Hematopoietic multipotent progenitor cell treated with erythropoietin and hydrocortisone succinate and interleukin-3 and kit ligand, for 8 days (in vitro differentiated cells): ENCODE measurements at regions not wholly inside any gene's neighbourhood (a gene's known extent, or its start where the extent isn't known, plus 50 kb on each side); places are given as distances from the start of the nearest gene placed in this dataset.

Experiments used
- DNase-seq: peaks from one replicate; pipeline ENCODE4 v3.0.0-alpha.2; 2015

DNA sequence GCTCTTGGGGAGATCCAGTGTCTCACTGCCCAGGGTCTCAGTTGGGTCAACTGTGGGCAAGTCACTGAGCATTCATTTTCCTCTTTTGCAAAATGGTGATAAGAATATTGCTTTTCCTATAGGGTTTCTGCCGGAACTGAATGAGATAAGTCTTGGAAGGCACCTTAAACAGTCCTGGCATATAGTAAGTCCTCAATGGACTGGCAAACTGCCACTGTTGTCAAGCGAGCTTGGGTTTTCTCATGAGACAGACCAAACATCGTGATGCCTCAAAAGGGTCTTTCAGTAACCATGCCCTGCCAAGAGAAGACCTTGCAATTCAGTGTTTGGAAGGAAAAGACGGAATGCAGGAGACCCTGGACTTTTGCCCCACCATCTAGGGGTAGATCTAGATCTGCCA is 251.5 kb downstream of the WDR11 start:
- DNase-seq = no peak

DNA sequence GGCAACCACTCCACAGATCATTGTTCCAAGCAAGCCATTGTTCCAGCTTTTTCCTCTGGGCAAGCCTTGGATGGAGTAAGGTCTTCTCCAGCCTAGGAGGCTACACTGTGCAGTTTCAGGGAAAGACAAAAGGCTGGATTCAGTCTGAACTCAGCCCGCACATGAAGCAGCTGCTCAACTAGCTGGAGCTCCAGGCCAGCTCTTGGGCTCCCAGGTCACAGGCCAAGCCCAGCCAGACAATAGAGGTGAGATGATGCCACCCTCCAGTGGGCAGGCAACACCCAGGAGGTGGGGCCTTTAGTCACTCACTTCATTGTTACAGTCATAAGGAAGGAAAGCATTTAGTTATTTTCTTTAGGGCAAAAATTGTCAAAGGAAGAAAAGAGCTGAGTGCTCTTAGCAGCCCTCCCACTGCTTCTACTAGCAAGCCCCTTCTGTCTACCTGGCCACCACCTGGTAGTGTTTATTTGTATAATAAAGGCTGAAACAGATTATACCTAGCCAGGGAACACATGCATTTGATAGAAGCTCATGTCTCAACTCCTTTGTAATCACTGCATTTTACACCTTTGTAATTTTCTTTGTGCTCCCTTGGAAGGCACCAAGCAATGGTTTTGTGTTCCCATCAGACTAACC is 253.4 kb downstream of the WDR11 start:
- no peak for DNase-seq

DNA sequence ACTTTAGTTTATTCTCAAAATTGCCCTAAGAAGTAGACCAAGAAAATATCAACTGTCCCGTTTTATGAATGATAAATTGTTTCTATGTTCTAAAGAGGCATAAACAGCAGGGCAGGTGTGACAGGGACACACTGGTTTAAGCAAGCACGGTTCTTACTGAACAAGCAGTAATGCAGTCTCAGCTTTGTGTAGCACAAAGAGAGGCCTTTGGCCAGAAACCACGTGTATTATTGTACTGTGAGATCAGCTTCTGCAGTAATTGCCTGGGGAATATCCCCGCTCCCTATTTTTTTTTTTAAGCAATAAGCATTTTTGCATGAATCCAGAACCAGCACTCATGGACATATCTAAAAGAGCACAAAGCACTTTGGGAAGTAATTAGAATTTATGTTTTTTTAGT is 255.4 kb downstream of the WDR11 start:
- no peak for DNase-seq

DNA sequence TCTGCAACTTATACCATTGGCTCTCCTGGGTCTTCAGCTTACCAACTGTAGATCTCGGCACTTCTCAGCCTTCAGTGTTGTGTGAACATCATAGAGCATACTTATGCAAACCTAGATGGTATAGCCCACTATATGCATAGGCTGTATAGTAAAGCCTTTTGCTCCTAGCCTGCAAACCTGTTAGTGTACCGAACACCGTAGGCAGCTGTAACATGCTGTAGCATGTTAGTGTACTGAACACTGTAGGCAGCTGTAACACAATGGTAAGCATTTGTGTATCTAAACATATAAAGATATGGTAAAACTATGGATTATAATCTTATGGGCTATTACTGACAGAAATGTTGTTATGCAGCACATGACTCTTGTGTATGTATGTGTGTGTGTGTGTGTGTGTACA is 256.9 kb downstream of the WDR11 start:
- no peak for DNase-seq

DNA sequence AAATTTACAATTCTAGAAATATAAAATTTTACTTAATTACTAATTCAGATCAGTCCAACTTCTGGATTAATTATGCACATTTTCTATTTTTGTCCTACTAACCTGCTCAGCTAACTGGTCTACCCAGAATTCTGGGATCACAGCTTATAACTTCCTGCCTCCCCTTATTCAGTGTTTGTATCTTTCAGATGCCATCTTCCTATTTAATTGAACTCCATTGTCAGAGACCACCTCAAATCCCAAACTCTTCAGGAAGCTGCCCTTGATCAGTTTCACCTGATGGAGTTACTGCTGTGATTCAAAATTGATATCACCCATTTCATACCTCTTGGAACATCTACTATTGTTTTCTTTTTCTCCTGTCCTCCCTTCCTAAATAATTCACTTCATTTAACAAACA is 259.2 kb downstream of the WDR11 start:
- no peak for DNase-seq

DNA sequence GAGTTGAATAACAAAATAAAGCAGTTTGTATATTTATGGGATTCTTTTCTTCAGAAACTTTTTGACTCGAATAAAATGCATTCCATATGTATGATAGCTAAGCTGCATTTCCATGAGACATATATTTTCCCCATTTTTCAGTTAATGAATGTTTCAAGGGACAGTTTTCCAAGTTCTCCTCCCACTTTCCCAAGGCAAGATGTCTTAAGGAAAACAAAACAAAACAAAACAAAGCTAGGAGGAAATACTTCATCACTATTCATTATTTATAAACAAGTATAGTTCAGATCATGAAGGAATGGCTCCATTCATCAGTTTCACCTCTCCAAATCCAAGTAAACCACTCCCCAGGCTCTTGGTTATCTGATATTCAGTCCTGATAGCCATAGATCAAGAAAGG is 261.0 kb downstream of the WDR11 start:
- no peak for DNase-seq

DNA sequence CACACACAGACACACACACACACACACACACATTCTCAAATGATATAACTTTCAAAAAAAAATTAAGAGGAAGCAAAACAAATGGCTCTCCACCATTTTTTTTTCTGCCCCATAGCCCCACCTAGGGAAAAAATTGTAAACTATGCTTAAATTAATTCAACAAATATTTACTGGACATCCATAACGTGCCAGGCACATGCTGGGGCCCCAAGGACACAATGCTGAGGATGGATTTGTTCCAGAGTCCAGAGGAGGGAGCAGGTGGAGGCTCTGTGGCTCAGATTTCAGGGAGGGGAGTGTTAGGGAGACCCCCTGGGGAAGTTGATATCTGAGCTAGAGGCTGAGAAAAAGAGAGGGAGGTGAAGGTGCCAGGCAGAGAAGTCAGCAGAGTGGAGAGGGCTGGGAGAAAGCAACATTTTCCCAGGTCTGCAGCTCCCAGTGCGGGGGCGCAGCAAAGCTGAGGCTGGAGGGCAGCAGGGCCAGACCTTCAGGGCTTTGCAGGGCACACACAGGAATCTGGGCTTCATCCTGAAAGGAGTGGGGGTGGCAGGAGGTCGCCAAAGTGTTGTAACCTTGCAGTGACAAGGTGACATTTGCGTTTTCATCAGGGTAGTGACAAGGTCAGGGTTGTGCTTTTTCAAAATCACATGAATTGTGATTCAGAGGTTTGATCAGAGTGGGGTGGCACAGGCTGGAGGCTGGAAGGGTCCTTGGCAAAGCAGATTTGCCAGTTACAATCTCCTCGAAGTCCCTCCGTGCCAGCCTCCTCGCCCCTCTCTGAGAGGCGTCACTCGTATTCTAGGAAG is 261.6 kb downstream of the WDR11 start:
- DNase-seq = no peak

DNA sequence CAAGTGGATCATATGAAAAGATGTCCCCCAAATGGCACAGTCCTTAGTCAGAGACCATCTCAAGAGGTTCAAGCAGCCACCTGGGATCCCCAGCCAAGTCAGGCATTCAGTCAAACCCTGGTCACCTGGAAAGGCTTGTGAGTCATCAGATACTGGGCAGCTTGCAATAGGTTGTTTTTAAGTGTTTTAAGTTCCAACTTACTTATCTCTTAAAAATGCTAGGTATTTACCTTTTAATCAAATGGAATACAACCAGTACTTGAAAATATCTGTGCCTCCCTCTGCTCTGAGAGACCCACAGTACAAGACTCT is 262.2 kb downstream of the WDR11 start:
- DNase-seq = no peak

DNA sequence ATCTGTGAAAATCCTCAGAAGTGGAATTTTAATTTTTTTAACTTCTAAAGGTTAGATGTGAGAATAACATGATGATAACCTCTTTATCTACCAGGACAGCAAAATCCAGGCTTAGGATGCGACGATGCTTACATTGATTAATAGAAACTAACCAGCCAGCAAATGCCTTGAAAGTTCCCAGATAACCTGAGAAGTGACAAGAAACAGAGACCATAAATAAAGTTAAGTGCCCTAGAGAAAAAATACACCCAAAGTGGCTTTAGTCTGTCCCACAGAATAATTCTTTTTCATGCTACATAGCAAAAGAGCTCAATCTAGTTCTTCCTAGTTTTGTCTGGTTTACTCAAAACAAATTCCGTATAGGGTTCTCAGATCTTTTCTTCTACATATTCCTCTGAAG is 262.7 kb downstream of the WDR11 start:
- DNase-seq = no peak

DNA sequence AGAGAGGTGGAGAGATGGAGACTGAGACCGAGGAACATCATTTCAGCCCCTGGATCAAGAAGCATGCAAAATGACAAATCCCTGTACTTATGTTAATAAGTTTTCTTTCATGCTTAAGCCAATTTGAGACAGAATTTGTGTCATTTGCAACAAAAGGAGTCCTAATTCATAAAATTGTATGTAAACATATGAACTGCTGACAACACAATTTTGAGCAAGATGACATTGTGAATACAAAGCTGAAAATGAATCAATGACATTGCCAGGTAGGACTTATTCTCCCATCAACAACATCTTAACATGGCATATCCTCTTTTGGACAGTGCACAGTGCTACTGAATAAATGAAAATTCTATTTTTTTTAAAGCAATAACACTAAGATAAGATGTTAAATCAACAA is 264.0 kb downstream of the WDR11 start:
- DNase-seq = no peak

DNA sequence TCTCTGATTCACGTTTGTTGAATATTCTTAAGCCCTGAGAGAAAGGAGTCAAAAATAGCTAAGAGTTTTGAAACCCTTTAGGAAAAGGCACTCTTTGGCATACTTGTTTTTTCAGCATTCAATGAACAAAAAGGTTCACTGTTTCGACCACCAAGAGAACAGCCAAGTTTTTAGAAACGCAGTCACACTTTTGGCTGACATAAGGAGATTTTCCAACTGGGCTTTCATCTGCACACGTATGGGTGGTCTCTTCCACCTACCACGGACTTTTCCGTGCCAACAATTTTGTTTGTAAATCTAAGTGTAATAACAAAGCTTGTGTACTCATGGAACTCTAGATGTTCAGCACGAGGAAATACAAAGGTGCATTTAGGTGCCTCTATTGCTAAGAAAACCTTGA is 270.3 kb downstream of the WDR11 start:
- DNase-seq = no peak

DNA sequence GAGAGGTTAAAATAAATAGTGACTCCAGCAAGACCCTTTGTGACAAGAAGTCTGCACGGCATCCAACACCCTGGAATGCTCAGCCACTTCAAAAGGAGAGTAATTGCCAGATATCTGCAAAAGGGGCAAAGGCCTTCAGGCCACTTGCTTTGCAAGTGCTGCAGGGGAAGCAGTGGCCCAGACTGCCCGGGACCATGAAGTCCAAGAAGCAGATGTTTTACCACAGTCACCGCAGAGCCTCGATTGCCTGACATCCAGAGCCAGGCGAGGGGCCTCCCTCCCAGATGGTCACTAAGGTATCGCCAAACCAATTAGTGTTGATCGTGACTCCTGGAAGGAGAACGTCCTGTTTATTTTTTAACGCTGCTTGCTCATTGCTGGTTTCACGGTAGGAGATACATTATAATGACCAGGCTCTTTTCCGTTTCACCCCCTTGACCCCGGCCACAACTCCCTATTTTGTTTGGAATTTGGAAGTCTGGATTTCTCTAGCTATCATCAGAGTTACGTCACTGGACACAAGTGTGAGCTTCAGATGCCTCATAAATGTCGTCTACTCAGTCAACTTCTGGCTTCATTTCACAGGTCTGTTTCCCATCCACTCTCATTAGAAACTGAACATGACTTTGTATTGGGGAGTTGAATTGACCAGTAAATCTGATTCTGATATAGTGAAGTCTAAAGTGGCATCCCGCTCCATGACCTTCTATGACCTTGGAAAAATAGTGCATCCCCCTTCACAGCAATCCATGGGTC is 276.2 kb downstream of the WDR11 start:
- no peak for DNase-seq

DNA sequence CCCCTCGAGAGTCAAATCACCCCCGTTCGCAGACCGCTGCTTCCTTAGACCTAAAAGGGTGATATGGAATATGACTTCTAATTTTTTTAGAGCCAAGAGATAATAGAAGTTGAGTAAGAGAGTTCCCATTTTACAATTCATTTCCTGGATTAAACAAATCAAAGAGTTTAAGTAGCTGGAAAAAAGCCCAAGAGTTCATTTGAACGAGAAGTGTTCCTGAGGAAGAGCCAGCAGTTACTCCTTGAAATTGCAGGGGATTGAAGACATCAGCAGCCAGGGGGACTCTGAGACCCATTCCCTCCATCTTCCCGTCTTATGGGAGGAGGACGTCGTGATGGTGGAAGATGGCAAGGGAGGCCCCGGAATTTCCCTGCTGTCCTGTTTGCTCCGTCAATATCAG is 277.0 kb downstream of the WDR11 start:
- no peak for DNase-seq

DNA sequence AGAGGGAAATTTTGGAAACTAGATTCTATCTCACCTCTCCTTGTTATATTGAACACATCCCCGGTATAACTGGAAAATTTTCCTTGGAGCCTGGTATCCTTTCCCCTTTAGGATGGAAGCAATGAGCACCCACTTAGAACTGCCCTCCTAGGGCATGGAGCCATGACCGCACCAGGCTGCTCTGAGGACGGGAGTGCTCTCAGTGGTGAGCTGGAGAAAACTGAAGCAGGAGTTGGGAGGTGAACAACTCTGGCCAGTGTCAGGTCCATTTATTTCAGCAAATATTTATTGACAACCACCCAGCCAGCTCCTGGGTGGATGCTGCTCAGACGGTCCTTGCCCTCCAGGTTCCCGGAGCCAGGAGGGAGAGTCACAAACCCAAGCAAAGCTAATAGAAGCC is 278.1 kb downstream of the WDR11 start:
- DNase-seq = no peak

DNA sequence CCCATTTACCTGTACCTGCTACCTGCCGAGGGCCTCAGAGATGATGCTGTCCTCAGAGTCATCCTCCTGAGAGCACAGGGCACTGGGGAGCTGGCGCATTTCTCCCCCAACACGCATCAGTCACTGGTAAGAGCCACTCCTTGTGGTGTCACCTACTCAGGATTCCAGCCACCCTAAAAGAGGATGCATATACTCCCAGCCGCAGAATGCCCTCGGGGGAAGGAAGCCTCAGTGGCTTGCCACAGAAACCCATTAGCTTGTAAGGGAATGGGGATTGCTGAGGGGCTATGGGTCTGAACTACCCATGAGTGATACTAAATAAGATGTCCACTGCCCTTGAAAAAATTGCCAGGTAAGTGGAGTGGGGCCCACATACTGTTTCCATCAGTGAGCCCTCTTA is 279.2 kb downstream of the WDR11 start:
- DNase-seq = no peak

DNA sequence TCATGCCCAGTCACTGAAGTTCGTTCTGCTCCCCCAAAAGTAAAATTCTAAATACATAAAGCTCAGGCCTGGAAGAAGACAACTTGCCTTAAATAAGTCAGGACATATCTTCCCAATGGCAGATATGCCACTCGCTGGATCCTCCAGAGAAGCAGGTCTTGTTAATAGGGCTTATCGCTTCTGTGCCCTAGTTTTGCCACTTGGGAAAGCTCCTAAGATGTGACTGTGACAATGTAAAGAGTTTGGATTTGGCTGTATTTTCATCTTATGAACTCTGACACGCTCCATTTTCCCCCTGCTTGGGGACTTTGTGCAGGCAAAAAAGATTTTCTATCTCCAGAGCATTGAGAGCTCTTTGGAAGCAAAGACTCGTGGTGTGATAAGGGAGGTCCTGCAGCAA is 279.9 kb downstream of the WDR11 start:
- DNase-seq = no peak

DNA sequence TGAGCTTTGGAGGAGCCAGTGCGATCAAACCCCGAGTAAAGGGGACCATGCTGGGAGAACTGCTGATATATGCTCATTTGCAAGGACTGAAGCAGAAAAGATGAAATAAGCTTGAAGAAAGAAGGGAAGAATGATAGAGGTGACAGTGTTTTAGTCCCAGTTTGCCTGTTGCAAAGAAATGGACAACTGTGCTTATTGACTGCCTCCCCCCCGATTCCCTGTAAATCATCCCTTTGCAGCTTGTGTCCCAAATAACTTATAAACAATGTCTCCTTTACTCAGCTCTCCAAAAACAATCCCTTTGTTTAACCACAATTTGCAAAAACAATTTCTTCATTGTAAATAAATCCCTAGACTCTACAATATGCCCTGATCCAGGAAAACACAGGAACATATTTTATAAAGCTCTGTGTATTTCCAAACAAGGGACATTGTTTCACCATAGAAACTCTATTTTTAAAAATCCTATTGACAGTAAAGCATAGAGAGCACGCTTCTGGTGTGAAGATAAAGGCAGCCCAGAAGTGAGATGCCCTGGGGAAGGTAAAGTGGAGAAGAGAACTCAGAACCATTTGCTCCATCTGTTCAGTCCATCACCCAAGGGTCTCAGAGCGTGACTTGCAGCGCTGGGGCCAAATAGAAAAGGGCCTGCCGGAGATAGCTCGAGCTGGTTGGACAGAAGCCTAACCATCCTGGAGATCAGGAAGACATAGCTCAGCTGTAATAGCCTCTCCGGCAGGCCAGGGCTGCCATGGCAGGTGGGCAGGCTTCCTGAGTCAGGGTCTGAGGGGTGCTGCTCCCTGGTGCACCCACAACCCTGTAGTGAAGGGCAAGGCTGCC is 280.5 kb downstream of the WDR11 start:
- DNase-seq = no peak

DNA sequence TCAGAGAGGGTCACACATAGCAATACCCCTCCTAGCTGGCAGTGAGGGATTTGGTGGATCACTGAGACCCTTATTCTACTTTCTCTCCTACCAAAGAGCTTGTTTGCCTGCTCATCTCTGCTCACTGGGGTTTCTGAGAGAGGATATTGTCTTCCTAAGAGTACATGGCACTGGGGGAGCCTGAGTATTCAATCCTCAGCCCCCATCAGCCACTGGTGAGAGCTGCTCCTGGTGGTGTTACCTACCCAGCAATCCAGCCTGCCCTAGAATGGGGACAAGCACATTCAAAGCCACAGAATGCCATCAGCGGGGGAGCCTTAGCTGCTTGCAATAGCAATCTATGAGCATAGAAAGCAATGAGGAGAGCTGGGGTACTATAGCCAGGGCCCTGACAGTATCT is 281.1 kb downstream of the WDR11 start:
- DNase-seq = no peak

DNA sequence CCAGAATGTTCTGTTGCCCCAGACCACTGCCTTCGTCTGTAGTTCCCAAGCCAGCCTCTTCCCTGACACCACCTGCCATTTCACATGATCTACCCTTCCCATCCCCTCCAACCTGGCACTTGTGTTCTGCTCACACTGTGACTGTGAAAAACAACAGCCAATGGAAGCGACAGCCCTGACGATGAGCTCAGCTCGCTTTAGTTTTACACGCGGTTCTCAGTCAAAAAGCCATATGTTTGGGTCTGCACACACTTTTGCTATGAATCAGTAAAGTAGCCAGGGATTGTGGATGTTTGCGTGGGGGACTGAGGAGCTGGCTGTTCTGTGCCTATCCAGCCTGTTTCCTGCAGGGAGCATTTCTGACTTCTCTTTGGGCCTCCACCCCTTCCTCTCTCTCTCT is 282.7 kb downstream of the WDR11 start:
- DNase-seq = no peak

DNA sequence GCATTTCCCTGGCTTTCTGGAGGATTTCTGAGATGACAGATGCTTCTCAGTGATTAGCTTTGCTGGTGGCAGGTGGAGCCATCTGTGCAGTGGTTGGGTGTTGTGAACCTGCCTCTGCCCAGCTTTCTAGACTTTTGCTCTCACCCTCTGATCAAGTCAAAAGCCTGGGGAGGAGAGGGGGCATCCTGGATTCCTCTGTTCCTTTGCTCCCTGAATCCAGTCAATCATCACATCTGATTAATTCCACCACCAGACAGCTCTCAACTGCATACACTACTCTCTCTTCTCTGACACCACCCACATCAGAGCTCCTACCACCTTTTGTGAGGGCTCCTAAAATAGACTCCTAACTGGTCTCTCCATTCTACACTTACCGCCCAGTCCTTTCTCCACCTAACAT is 283.5 kb downstream of the WDR11 start:
- no peak for DNase-seq

DNA sequence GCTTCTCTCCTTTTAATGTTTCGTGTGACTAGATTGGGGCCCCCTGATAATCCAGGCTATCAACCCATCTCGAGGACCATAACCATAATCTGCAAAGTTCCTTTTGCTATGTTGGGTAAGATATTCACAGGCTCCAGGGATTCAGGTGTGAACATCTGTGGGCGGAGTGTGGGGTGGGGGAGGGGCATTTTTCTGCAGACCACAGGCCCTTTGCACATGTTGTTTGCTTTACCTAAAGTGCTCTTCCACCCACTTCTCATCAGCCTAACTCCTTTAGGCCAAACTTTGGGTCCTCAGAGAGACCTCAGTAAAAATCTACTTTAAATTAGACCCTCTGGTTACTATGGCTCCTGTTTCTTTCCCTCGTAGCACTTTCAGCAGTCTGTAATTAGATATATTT is 284.4 kb downstream of the WDR11 start:
- no peak for DNase-seq

DNA sequence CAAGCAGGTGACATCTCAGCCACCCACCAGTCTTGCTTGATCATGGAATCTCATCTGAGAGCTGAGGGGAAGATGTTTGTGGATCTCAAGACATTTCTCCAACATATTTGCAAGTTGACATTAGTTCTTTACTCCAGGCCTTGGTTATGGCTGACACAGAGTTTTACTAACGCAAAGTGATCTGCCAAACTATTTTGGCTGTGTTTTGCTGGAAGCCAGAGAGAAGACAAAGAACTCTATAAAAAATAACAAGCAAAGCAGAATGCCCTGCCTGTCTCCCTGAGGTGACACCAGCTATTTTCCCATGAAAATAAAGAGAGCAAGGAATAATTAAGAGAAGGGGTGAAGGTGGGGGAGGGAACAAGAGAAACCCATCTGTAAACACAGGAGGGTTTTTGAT is 286.4 kb downstream of the WDR11 start:
- DNase-seq = no peak

DNA sequence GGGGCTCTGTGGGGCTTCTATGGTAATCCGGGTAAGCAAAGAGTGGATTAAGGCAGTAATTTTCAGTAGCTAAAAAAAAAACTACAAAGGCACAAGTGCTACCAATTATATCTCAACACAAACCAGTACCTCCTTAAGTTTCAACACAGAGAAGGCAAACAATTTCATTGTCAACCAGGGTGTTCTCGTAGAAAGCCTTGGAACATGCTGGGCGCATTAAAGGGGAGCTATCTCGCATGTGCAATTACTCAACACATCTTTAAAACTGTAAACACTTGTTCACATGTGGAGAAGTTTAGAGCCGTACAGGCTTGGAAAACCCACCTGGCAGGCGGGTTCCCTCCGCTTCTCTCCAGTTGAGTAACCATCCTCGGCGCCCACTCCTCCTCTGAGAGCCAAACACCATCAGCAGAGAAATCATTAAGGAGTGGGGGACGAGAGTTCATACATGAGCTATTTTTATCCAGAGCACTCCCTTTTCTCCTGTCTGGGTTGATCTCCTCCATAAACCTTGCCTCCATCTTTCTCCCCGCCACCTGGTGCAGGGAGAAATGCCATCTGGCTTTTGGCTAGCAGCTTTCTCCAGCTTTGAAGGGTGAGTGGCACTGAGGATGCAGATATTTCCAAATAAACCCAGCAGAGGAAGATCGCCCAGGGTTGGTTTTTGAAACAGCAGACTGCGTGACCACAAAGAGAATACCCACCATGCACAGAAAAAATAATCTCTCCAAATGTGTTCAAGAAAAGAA is 287.1 kb downstream of the WDR11 start:
- no peak for DNase-seq
